H9 (cell line): ENCODE measurements at regions not wholly inside any gene's neighbourhood (a gene's known extent, or its start where the extent isn't known, plus 50 kb on each side); places are given as distances from the start of the nearest gene placed in this dataset.
"Not testable (repeated sequence)": the region's sequence is repeated elsewhere in the genome, so short reads cannot be mapped to it uniquely, and the experiment has no call there.

Experiments
- DNase-seq: peaks from one replicate; pipeline ENCODE4 v3.0.0-alpha.2; 2017
- H2AFZ ChIP-seq: one replicate; pipeline ENCODE4 v1.6.1; 2013; ENCODE audit warnings: mild to moderate bottlenecking, low read length, control low read depth, moderate library complexity
- H2AK5ac ChIP-seq: 2 replicates; pipeline ENCODE4 v1.6.1; 2013; ENCODE audit warnings: low read length, control low read depth, mixed read lengths; ENCODE audit not compliant: insufficient read length
- H2BK120ac ChIP-seq: one replicate; pipeline ENCODE4 v1.6.1; 2013; ENCODE audit warnings: low read depth, mild to moderate bottlenecking, low read length, control low read depth, inconsistent platforms; ENCODE audit not compliant: poor library complexity, severe bottlenecking
- H2BK12ac ChIP-seq: 2 replicates; pipeline ENCODE4 v1.6.1; 2013; ENCODE audit warnings: low read length, control low read depth, mixed read lengths, low read depth; ENCODE audit not compliant: insufficient read length
- H2BK15ac ChIP-seq: 2 replicates; pipeline ENCODE4 v1.6.1; 2013; ENCODE audit warnings: low read depth, low read length, control low read depth
- H2BK20ac ChIP-seq: one replicate; pipeline ENCODE4 v1.6.1; 2013; ENCODE audit warnings: low read depth, mild to moderate bottlenecking, low read length, control low read depth, inconsistent platforms; ENCODE audit not compliant: poor library complexity, severe bottlenecking
- H2BK5ac ChIP-seq: 2 replicates; pipeline ENCODE4 v1.6.1; 2013; ENCODE audit warnings: low read length, control low read depth, mixed read lengths; ENCODE audit not compliant: insufficient read length
- H3K14ac ChIP-seq: 2 replicates; pipeline ENCODE4 v1.6.1; 2013; ENCODE audit warnings: low read length, control low read depth; ENCODE audit not compliant: insufficient read depth
- H3K18ac ChIP-seq: 2 replicates; pipeline ENCODE4 v1.6.1; 2013; ENCODE audit warnings: low read depth, mild to moderate bottlenecking, mixed read lengths, low read length, control low read depth; ENCODE audit not compliant: insufficient read length
- H3K23ac ChIP-seq: 2 replicates; pipeline ENCODE4 v1.6.1; 2013; ENCODE audit warnings: low read length, control low read depth, mixed read lengths, low read depth; ENCODE audit not compliant: insufficient read length
- H3K23me2 ChIP-seq: 2 replicates; pipeline ENCODE4 v1.6.1; 2013; ENCODE audit warnings: low read depth, mild to moderate bottlenecking, mixed read lengths, low read length, control low read depth; ENCODE audit not compliant: insufficient read length, poor library complexity, severe bottlenecking
- H3K27ac ChIP-seq: 2 replicates; pipeline ENCODE4 v1.5.1; 2013; ENCODE audit warnings: low read length, control low read depth, mixed read lengths, low read depth; ENCODE audit not compliant: insufficient read length
- H3K27me3 ChIP-seq: 2 replicates; pipeline ENCODE4 v1.6.1; 2013; ENCODE audit warnings: low read length, control low read depth, inconsistent platforms; ENCODE audit not compliant: insufficient read depth
- H3K4ac ChIP-seq: 2 replicates; pipeline ENCODE4 v1.6.1; 2013; ENCODE audit warnings: low read depth, mild to moderate bottlenecking, control low read depth, inconsistent platforms, low read length, moderate library complexity
- H3K4me1 ChIP-seq: 2 replicates; pipeline ENCODE4 v1.6.1; 2013; ENCODE audit warnings: low read length, control low read depth, inconsistent platforms; ENCODE audit not compliant: insufficient read depth
- H3K4me2 ChIP-seq: 2 replicates; pipeline ENCODE4 v1.6.1; 2013; ENCODE audit warnings: low read length, control low read depth, mixed read lengths; ENCODE audit not compliant: insufficient read length, insufficient read depth
- H3K56ac ChIP-seq: 2 replicates; pipeline ENCODE4 v1.6.1; 2013; ENCODE audit warnings: low read depth, mild to moderate bottlenecking, mixed read lengths, low read length, control low read depth; ENCODE audit not compliant: insufficient read length
- H3K79me1 ChIP-seq: 2 replicates; pipeline ENCODE4 v1.6.1; 2013; ENCODE audit warnings: low read depth, mild to moderate bottlenecking, moderate library complexity, low read length, control low read depth, inconsistent platforms; ENCODE audit not compliant: insufficient read depth, poor library complexity, severe bottlenecking
- H3K79me2 ChIP-seq: 2 replicates; pipeline ENCODE4 v1.6.1; 2013; ENCODE audit warnings: low read length, control low read depth, inconsistent platforms; ENCODE audit not compliant: insufficient read depth
- H3K9ac ChIP-seq: 2 replicates; pipeline ENCODE4 v1.6.1; 2013; ENCODE audit warnings: low read length, control low read depth, mixed read lengths; ENCODE audit not compliant: insufficient read length; ENCODE audit errors: extremely low read depth
- H3K9me3 ChIP-seq: one replicate; pipeline ENCODE4 v1.6.1; 2013; ENCODE audit warnings: low read depth, low read length, inconsistent platforms; ENCODE audit not compliant: control insufficient read depth
- H3T11ph ChIP-seq: one replicate; pipeline ENCODE4 v1.6.1; 2013; ENCODE audit warnings: mild to moderate bottlenecking, low read length, control low read depth, inconsistent platforms
- H4K20me1 ChIP-seq: one replicate; pipeline ENCODE4 v1.6.1; 2013; ENCODE audit not compliant: control insufficient read depth, insufficient read length, insufficient read depth
- H4K5ac ChIP-seq: 2 replicates; pipeline ENCODE4 v1.6.1; 2013; ENCODE audit warnings: low read depth, mild to moderate bottlenecking, mixed read lengths, low read length, control low read depth; ENCODE audit not compliant: insufficient read length
- H4K8ac ChIP-seq: replicated peaks from 2 replicates; pipeline ENCODE4 v1.6.1; 2013; ENCODE audit warnings: low read length, control low read depth, mixed read lengths, low read depth; ENCODE audit not compliant: insufficient read length
- H4K91ac ChIP-seq: 2 replicates; pipeline ENCODE4 v1.6.1; 2013; ENCODE audit warnings: low read depth, mild to moderate bottlenecking, moderate library complexity, mixed read lengths, low read length, control low read depth; ENCODE audit not compliant: insufficient read length
- H3K27ac Mint-ChIP-seq, 3 experiments: 2 replicates in 2 of 3; 3 replicates in 1 of 3; pipeline ENCODE4 v1.8.0; 2020 to 2021; ENCODE audit warnings: mixed read lengths in 3 of 3, mild to moderate bottlenecking in 1 of 3, moderate library complexity in 1 of 3
- H3K27me3 Mint-ChIP-seq: 2 replicates; pipeline ENCODE4 v1.8.0; 2021; ENCODE audit warnings: low read depth, mild to moderate bottlenecking, moderate library complexity, mixed read lengths
- H3K36me3 Mint-ChIP-seq, 3 experiments: 2 replicates in 2 of 3; 3 replicates in 1 of 3; pipeline ENCODE4 v1.8.0; 2020 to 2021; ENCODE audit warnings: low read depth in 3 of 3, mixed read lengths in 3 of 3; ENCODE audit not compliant: insufficient read depth in 1 of 3
- H3K4me1 Mint-ChIP-seq, 2 experiments: 2 replicates each; pipeline ENCODE4 v1.8.0; 2020; ENCODE audit warnings: mixed read lengths in 2 of 2
- H3K4me3 Mint-ChIP-seq, 2 experiments: 2 replicates in 1 of 2; 3 replicates in 1 of 2; pipeline ENCODE4 v1.8.0; 2020 to 2021; ENCODE audit warnings: mild to moderate bottlenecking in 2 of 2, mixed read lengths in 2 of 2, moderate library complexity in 1 of 2
- H3K9me3 Mint-ChIP-seq, 2 experiments: 2 replicates in 1 of 2; 3 replicates in 1 of 2; pipeline ENCODE4 v1.8.0; 2020; ENCODE audit warnings: mild to moderate bottlenecking in 2 of 2, mixed read lengths in 2 of 2, moderate library complexity in 1 of 2
- WGBS: extraction: QIAGEN DNeasy Blood & Tissue Kit; methylation state at CpG from one replicate; pipeline ENCODE4 v1.1.7; 2013; ENCODE audit warnings: missing lambda C conversion rate, low lambda C conversion rate, mixed read lengths; ENCODE audit not compliant: insufficient read length; ENCODE audit errors: extremely low coverage; 5-methylcytosine and 5-hydroxymethylcytosine counted together

DNA sequence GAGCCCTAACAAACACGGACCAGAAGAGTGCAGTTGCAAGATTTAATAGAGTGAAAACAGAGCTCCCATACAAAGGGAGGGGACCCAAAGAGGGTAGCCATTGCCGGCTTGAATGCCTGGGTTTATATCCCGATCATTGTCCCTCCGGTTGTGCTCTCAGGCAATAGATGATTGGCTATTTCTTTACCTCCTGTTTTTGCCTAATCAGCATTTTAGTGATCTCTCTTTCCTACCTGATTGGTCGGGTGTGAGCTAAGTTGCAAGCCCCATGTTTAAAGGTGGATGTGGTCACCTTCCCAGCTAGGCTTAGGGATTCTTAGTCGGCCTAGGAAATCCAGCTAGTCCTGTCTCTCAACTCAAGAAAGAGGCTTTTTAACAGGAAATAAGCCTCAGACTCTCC, 186.9 kb upstream of the TBX22 start:
- not testable (repeated sequence) for H3K4me2 ChIP-seq

More for the DNA sequence above, 186.9 kb upstream of the TBX22 start:
- not testable (repeated sequence) for H3K9ac ChIP-seq, H3K14ac ChIP-seq, H2AFZ ChIP-seq, H3K4me3 Mint-ChIP-seq, H3K4me1 Mint-ChIP-seq, H3K27ac ChIP-seq, H2BK5ac ChIP-seq, H2BK20ac ChIP-seq, H3K56ac ChIP-seq, H3K27me3 Mint-ChIP-seq, H2BK12ac ChIP-seq, H3K4me1 ChIP-seq, H3K79me2 ChIP-seq, DNase-seq, H3K18ac ChIP-seq, H3K4ac ChIP-seq, H4K5ac ChIP-seq, H3T11ph ChIP-seq, H3K36me3 Mint-ChIP-seq, H3K23ac ChIP-seq, H2BK15ac ChIP-seq, H4K91ac ChIP-seq, H2BK120ac ChIP-seq, H3K27ac Mint-ChIP-seq, H4K20me1 ChIP-seq, H2AK5ac ChIP-seq, H3K79me1 ChIP-seq, H4K8ac ChIP-seq, H3K23me2 ChIP-seq, H3K27me3 ChIP-seq
- peaks cover 32% of the 10 kb centered on the region for H3K9me3 ChIP-seq
- WGBS = no CpG with 5 or more reads among the region's 6 CpGs
- peaks cover 74 to 79% of the 10 kb centered on the region in 2 experiments for H3K9me3 Mint-ChIP-seq
